Type B pancreatic cell (in vitro differentiated cells): ENCODE measurements at regions not wholly inside any gene's neighbourhood (a gene's known extent, or its start where the extent isn't known, plus 50 kb on each side); places are given as distances from the start of the nearest gene placed in this dataset.

ENCODE experiments used
- DNase-seq: peaks from one replicate; pipeline ENCODE4 v3.0.0; 2021; ENCODE audit warnings: mixed read lengths; ENCODE audit not compliant: unreplicated experiment; ENCODE audit errors: extremely low spot score
- H3K27ac Mint-ChIP-seq: 2 replicates; pipeline ENCODE4 v1.8.0; 2021; ENCODE audit warnings: mild to moderate bottlenecking, mixed read lengths
- H3K27me3 Mint-ChIP-seq: 2 replicates; pipeline ENCODE4 v1.8.0; 2021; ENCODE audit warnings: mixed read lengths
- H3K36me3 Mint-ChIP-seq: 2 replicates; pipeline ENCODE4 v1.8.0; 2021; ENCODE audit warnings: mixed read lengths
- H3K4me1 Mint-ChIP-seq: one replicate; pipeline ENCODE4 v1.8.0; 2021; ENCODE audit warnings: mixed read lengths; ENCODE audit not compliant: unreplicated experiment
- H3K4me3 Mint-ChIP-seq: 2 replicates; pipeline ENCODE4 v1.8.0; 2021; ENCODE audit warnings: mild to moderate bottlenecking, mixed read lengths
- H3K9me3 Mint-ChIP-seq: 2 replicates; pipeline ENCODE4 v1.8.0; 2021; ENCODE audit warnings: mixed read lengths
- CTCF ChIP-seq: fragments of 200-600 bp; sonication (generic); conservative IDR thresholded peaks from 2 replicates; pipeline ENCODE4 v1.5.0; 2021; ENCODE audit warnings: antibody characterized with exemption, mild to moderate bottlenecking

GRCh38 chr10:120705309-120705708 lies 145.9 kb upstream of the WDR11 start:
- H3K36me3 Mint-ChIP-seq: no peaks in the 10 kb centered on the region
- H3K9me3 Mint-ChIP-seq: no peaks in the 10 kb centered on the region
- peaks cover 15% of the 10 kb centered on the region for H3K27me3 Mint-ChIP-seq
- H3K27ac Mint-ChIP-seq: no peak overlapping the region
- no peak for TF ChIP-seq CTCF
- no peak for DNase-seq
- H3K4me3 Mint-ChIP-seq: no peak overlapping the region
- no peaks in the 10 kb centered on the region for H3K4me1 Mint-ChIP-seq

- Mint-ChIP-seq H3K36me3 (no peaks in the 10 kb centered on the region), H3K9me3 (no peaks in the 10 kb centered on the region), H3K27me3 (peaks cover 12% of the 10 kb centered on the region), H3K27ac (no peak overlapping the region), H3K4me1 (no peaks in the 10 kb centered on the region), H3K4me3 (no peak overlapping the region)
- no peak for DNase-seq
- TF ChIP-seq CTCF: no peak
Observed at GRCh38 chr10:120710076-120710475, 141.1 kb upstream of the WDR11 start.

- no peak for DNase-seq
- Mint-ChIP-seq H3K27ac (no peak overlapping the region), H3K9me3 (no peaks in the 10 kb centered on the region), H3K4me1 (no peaks in the 10 kb centered on the region), H3K36me3 (no peaks in the 10 kb centered on the region), H3K4me3 (no peak overlapping the region), H3K27me3 (peaks cover 11% of the 10 kb centered on the region)
- TF ChIP-seq CTCF: no peak
Observed at GRCh38 chr10:120711860-120712259, 139.3 kb upstream of the WDR11 start.

- no peak for TF ChIP-seq CTCF
- Mint-ChIP-seq H3K27me3 (peaks cover 11% of the 10 kb centered on the region), H3K36me3 (no peaks in the 10 kb centered on the region), H3K27ac (no peak overlapping the region), H3K4me3 (no peak overlapping the region), H3K4me1 (no peaks in the 10 kb centered on the region), H3K9me3 (no peaks in the 10 kb centered on the region)
- no peak for DNase-seq
Observed at GRCh38 chr10:120713573-120714205, 137.5 kb upstream of the WDR11 start.

GRCh38 chr10:120715171-120715570 lies 136.0 kb upstream of the WDR11 start:
- H3K36me3 Mint-ChIP-seq: no peaks in the 10 kb centered on the region
- no peak for DNase-seq
- no peak overlapping the region for H3K27ac Mint-ChIP-seq
- TF ChIP-seq CTCF: no peak
- no peaks in the 10 kb centered on the region for H3K4me1 Mint-ChIP-seq
- H3K27me3 Mint-ChIP-seq: peaks cover 11% of the 10 kb centered on the region
- no peaks in the 10 kb centered on the region for H3K9me3 Mint-ChIP-seq
- no peak overlapping the region for H3K4me3 Mint-ChIP-seq

- peaks cover 7% of the 10 kb centered on the region for H3K27me3 Mint-ChIP-seq
- no peak for TF ChIP-seq CTCF
- DNase-seq: no peak
- no peaks in the 10 kb centered on the region for H3K4me1 Mint-ChIP-seq
- no peaks in the 10 kb centered on the region for H3K36me3 Mint-ChIP-seq
- H3K27ac Mint-ChIP-seq: no peak overlapping the region
- no peak overlapping the region for H3K4me3 Mint-ChIP-seq
- H3K9me3 Mint-ChIP-seq: no peaks in the 10 kb centered on the region
Observed at GRCh38 chr10:120719333-120719732, 131.8 kb upstream of the WDR11 start.
